Glomerular endothelial cell (primary cell): ENCODE measurements at regions not wholly inside any gene's neighbourhood (a gene's known extent, or its start where the extent isn't known, plus 50 kb on each side); places are given as distances from the start of the nearest gene placed in this dataset.

Source experiments
- DNase-seq: peaks from one replicate; pipeline ENCODE4 v3.0.0-alpha.2; 2011; ENCODE audit warnings: low read depth, low spot score; ENCODE audit errors: extremely low read depth

DNA sequence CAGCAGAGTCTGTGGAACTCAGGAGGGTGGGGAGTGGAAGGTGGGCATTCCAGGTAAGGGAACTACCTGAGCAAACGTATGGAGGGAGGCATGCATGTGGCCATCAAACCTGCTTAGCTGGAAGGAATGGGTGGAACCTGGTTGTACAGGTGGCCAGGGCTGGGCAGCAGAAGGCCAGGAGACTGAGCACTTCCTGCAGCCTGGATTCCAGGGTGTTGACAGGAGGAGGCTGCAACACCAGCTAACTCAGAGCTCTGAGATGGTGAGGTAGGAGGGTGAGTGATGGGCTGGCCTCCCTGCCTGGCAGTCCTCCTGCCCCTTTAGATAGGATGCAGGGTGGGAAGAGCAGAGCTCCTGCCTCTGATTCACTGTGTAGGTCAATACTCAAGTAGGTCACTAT is 92.5 kb upstream of the CPEB4 start:
- DNase-seq = no peak

DNA sequence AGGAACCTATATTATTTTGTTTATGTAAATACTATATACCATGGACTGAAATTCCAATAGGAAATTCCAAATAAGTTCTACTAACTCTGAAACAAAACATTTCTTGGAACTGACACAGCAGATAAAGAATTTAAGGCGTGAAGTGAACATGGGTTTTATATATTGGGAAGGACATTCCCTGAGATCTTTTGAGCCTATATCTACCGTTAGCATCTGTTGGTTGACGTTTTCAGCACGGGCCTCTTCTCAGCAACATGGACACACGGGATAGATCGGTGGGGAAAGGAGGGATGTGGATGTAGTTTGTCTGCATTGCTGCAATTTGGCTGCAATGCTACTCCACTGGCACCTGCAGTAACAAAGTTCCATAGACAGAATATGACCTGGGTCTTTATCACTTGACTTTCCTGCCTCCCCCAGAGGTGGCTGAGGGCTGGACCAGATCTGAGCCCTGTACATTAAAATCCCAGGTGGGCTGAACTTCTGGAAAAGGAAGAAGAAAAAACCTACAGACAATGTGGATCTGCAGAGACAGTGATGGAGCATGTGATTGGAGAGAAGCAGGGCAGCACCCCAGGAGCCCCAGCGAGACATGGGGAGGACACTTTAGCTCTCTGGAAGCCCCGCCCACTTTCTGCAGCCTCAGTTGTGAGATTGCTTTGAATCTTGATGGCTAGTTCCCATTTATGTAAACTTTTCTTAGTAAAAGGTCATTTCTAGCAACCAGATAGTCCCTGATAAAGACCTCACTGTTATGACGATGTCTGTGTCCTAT is 91.2 kb upstream of the CPEB4 start:
- no peak for DNase-seq

DNA sequence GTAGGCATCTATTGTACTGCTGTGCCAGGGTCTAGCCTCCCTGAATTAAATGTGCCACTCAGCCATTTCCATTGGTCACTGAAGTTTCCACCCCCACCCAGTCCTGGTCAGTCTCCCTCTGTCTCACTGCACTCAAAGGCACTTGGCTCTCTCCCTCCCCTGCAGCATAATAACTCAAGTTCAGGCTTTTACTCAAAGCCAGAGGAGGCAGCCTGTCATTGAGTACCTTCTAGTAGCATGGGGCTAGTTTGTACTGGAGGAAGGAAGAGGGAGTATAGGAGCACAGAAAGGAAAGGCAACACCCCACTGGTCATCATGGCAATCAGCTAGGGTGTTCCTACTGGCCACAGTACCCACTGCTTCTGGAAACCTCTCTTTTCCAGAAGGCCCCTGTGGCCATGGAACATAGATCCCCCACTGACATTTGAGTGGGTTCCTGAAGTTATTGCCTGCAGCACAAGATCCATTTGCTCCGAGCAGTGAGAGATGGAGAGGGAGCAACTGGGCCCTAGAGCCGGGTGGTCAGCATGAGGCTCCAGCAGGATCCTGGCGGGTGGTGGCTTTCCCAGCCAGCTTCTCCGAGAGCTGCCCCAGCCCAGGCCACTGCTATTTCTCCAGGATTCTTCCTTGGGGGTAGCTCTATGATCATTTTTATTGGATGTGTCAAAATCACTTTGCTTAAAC is 89.9 kb upstream of the CPEB4 start:
- no peak for DNase-seq

DNA sequence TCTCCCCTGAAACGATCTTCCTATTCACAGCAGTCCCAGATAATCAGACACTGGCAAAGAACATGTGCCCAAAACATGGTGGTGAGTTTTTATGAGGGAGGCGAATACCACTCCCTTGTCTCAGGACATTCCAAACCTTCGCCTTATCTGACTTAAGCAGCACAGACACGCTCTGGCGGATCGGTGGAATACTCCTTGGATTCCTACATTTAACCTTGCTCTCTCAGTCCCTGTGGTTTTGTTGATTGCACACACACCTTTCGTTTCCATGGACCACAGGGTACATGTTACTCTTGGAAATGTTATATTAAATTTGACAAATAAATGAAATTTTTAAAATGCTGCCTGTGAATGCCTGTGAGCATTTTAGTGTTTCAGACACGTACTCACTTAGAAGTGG is 87.8 kb upstream of the CPEB4 start:
- DNase-seq = no peak

DNA sequence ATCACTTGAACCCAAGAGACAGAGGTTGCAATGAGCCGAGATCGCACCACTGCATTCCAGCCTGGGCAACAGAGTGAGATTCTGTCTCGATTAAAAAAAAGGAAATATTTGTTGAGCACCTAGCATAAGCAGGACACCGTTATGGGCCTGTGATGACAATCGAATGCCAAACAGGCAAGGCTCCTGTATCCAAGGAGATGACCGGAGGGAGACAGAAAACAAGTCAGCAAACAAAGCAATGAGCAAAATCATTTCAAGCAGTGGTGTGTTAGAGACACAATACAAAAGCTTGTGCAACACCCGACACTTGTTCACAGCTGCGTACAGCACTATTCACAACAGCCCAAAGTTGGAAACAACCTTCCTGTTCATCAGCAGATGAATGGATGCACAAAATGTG is 87.1 kb upstream of the CPEB4 start:
- no peak for DNase-seq

DNA sequence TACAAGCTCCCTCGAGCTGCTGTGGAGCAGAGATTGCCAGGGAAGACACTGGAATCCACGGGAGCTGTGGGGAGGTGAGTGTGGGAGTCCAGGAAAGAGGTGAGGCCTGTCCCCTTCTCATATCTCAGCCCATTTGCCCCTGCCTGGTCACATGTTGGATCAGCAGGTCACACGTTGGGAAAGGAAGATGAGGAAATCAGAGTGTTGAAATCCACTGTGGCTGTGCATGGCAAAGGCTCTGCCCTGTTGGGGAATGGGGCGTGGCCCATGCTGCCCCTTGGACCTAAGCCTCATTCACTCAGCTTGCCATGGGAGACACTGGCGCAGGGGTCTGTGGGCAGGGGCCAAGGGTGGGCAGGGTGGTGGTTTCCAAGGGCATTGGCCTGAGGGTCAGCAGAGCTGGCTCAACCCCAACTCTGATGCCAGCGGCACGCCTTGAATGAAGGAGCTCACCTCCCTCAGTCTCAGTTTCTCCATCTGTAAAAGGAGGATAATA is 85.4 kb upstream of the CPEB4 start:
- DNase-seq = no peak

DNA sequence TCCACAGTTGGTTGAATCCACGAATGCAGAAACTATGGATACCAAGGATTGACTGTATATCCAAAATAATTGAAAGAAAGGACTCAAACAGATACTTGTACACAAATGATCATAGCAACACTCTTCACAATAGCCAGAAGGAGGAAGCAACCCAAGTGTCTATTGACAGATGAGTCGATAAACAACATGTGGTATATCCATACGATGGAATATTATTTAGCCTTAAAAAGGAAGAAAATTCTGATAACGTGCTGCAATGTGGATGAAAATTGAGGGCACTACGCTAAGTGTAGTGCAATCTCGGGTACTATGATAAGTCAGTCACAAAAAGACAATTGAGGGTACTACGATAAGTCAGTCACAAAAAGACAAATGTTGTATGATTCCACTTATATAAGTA is 83.6 kb upstream of the CPEB4 start:
- no peak for DNase-seq

DNA sequence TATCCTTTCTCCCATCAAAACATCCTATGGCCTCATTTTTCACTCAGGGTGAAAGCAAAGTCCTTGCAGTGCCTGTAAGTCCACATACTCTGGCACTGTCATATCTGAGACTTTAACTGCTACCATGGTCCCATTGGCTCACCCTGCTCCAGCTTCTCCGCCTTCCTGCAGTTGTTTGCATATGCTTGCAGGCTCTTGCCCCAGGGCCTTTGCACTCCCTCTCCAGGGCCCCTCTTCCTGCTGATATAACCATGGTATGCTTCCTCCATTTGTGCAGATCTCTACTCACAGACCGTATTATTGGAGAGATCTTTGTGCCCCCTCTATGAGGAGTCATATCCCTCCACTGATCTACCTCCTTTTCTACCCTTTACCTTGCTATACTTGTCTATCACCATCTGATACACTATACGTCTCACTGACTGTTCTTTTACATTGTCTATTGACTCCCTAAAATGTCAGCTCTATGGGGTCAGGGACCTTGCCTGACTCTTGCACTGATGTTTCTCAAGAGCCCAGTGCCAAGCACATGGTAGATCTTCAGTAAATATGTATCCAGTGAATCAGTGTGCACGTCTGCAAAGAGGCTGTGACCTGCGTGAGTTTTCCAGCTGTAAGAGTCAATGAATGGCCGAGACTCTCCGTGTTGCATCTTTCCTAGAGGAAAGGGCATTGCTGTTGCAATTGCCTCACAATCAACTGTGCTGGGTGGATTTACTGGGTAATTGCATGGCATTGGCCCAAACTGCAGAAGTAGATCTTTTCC is 81.7 kb upstream of the CPEB4 start:
- no peak for DNase-seq

DNA sequence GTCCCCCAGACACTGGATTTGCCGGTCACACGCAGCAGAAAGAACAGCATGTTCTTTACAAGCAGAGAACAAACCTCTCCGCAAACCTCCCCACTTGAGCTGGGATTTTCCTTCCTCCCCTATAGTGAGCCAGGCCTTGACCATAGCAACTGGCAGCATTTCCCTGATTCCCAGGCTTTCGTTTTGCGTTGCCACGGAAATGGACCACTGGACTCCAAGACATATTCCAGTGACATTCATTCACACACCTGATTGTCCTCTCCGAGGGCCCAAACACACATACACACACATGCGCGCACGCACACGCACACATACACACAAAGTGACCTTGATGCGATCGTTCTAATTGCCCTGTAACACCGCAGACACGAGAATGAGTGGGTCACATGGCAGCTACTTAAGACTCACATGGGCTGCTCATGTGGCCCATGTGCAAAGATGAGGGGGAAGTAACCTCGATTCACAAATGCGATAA is 80.9 kb upstream of the CPEB4 start:
- no peak for DNase-seq

DNA sequence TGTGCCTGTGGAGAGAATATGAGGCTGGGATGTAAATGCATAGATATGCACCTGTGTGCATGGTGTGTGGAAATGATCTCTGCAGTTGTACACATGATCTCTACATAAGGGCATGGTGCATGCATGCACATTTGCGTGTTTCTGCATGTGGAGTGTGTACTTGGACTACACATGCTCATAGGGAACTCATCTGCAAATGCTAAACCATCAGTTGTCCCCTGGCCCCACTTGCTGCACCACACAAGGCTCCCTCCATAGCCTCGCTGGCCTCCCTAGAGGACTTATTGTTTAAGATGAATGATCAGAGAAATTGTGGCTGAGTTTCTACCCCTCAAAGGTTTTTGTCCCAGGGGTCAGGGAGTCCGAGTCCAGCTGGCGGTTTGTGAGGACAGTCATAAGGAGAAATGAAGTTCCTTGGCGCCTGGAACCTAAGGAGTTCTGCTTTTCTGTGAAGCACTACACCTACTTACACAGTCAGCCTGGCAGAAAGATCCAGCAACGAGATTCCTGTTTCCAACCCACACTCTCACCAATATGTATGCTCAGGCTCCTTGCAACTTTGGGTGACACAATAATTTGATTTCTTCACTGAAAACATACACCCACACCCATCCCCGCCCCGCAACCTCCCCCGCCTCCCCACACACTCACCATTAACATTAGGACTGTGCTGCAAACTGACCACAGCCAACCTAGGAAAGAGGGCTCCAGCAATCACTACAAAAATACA is 79.9 kb upstream of the CPEB4 start:
- DNase-seq = no peak

DNA sequence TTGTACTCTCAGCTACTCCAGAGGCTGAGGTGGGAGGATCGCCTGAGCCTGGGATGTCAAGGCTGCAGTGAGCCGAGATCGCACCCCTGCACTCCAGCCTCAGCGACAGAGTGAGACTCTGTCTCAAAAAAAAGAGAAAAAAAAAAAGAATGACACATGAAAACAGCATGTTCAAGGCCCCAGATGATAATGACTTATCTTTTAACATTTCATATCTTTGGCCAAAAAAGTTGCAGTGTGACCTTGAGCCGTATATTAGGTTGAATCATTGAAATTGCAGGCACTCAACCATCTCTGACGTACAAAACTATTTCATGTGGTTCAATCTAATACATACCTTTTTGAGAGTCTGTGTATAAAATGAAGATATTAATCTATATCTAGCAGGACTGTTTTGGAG is 79.1 kb upstream of the CPEB4 start:
- no peak for DNase-seq

DNA sequence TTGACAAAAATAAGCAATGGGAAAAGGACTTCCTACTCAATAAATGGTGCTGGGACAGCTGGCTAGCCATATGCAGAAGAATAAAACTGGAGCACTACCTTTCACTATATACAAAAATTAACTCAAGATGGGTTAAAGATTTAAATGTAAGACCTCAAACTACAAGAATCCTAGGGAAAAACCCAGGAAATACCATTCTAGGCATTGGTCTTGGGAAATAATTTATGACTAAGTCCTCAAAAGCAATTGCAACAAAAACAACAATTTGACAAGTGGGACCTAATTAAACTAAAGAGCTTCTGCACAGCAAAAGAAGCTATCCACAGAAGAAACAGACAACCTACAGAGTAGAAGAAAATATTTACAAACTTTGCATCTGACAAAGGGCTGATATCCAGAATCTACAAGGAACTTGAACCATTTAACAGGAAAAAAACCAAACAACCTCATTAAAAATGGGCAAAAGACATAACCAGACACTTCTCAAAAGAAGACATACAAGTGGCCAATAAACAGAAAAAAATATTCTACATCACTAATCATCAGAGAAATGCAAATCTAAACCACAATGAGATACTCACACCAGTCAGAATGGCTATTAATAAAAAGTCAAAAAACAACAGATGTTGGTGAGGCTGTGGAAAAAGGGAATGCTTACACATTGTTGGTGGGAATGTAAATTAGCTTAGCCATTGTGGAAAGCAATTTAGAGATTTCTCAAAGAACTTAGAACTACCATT is 75.2 kb upstream of the CPEB4 start:
- no peak for DNase-seq

DNA sequence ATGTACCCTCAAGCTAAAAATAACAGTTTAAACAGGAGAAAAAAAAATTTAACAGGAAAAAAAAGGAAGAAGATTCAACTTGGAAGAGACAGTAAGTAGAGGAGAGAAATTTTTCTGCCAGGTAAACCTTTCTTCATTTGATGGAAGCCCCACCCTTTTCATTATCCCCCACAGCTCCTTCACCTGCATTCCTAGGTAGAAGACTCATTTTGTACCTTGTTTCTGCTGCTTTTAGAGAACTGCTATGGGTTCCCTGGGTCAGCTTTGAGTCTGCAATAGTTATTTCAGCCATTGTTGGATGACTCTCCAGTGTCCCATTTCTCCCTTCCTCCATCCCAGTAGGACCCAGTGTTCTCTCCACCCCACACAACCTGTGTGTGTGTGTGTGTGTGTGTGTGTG is 74.1 kb upstream of the CPEB4 start:
- DNase-seq = no peak

DNA sequence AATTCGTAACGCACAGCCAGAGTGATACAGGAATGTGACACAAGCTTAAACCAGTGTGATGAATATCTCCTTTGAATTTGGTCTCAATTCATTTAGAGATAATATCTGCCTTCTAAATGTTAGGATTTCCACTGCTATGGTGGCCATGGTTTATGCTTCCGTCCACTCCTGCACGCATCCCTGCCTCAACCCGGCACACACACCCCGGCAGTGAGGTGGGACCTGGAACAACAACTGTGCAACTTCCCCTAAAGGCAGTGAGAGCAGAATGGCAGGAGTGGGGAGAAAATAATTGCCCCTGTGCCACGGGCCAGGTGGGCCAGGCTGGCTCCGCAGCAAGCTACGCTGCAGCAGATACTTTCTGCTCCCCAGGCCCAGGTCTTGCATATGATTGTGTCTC is 72.6 kb upstream of the CPEB4 start:
- no peak for DNase-seq

DNA sequence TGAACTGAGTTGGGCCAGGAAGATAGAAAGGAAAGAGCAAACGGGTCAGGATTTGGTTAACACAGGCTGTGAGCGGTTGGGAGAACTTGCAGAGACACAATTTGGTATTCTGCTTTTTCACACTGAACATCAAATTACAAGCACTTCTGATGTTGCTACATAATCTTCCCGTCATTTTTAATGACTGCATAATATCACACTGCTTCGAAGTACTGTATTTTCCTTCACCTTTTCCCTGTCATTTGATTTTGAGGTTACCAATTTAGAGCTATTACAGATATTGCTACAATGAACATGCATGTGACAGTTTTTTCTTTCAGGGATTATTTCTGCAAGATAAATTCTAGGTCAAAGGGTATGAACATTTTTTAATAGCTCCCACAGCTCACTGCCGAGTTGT is 71.4 kb upstream of the CPEB4 start:
- no peak for DNase-seq

DNA sequence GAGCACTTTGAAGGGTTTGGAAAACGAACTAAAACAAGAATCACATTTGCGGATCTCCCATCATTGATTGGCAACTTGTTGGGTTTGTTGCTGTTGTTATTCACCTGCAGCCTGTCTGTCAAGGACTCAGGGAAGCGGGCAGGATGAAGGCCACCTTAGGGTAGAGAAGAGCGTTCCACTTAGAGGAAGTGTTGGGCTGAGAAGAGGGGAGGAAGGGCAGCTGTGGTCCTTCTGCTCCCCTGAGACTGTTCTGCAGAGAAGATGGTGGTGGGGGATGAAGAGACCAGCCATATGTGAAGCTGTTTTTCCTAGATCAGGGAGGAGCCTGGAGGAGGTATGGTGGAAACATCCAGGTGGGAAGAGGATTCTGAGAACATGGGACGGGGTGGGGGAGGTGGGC is 70.6 kb upstream of the CPEB4 start:
- no peak for DNase-seq

DNA sequence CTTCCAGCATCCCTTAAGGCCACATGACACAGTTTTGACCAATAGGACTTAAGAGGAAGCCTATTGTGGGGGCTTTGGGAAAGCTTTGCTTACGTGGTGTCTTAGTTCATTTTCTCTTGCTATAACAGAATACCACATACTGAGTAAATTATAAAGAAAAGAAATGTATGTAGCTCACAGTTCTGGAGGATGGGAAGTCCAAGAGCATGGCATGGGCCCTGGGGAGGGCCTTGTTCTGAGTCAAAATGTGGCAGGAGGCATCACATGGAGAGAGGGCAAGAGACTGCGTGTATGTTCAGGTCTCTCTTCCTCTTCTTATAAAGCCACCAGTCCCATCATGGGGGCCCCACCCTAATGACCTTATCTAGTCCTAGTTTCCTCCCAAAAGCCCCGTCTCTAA is 68.6 kb upstream of the CPEB4 start:
- no peak for DNase-seq

DNA sequence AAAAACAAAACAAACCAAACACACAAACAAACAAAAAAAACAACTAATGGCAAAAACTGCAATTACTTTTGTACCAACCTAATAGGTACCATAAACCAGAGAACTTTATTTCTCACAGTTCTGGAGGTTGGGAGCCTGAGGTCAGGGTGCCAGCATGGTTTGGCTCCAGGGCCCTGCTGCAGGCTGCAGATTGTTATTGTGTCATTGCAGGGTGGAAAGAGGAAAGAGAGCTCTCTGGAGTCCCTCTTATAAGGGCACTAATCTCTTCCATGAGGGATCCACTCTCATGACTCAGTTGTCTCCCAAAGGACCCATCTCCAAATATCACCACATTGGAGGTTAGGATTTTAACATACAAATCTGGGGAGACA is 64.9 kb upstream of the CPEB4 start:
- no peak for DNase-seq

DNA sequence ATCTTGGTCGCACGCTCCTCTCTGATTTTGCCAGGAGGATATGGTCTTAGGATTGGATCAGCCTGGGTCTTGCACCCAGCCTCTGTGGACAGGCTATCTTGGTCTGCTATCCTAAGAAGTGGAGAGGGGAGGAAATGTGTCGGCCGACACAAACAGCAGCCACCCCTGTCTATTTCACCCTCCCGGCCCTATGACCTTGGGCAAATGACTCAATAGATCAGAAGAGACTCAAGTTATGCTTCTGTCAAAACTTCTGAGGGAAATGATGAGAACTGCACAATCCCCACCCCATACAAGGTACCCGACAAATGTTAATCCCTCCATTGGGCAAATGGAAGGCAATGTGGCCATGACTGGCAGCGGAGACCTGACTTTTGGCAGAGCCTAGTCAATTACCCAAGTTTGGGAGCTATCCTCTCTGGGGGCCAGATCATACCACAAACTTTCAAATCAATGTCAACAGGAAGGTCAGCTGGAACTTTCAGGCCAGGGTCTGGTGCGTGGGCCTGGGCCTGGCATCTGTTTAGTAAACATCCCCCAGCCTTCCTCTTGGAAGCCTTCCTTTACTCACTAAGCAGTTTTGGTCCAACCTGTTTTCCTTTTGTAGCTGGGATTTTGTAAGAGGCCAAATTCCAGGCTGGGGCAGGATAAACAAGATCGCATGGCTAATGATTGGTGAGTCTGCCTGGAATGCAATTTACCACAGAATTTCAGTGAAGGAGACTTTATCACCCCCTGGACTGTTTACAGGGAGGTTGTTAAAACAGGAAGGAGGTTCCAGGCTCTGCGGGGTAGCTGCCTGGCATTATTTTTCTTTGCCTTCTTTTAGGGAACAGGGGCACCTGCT is 64.2 kb upstream of the CPEB4 start:
- no peak for DNase-seq
